SK-N-MC (cell line): ENCODE measurements at regions not wholly inside any gene's neighbourhood (a gene's known extent, or its start where the extent isn't known, plus 50 kb on each side); places are given as distances from the start of the nearest gene placed in this dataset.

Experiments
- EZH2 ChIP-seq: fragments of 200-600 bp; sonication (generic); IDR thresholded peaks from one replicate; pipeline ENCODE4 v1.6.1; 2017; ENCODE audit warnings: antibody characterized with exemption
- POLR2AphosphoS5 ChIP-seq: IDR thresholded peaks from 2 replicates; pipeline ENCODE4 v1.6.1; 2012; ENCODE audit warnings: mild to moderate bottlenecking, low read depth, low read length, borderline replicate concordance

- no peak for TF ChIP-seq POLR2AphosphoS5
- no peak for TF ChIP-seq EZH2
Measured at GRCh38 chr1:182244451-182244850, 147.1 kb downstream of the GLUL start.
